T-helper 2 cell treated with Interferon-gamma antibody and Interleukin-4, amounts not matched to agents 5 μg/mL and 100 μg/mL, for 36 hours (primary cell): ENCODE measurements at regions not wholly inside any gene's neighbourhood (a gene's known extent, or its start where the extent isn't known, plus 50 kb on each side); places are given as distances from the start of the nearest gene placed in this dataset.

ENCODE experiments used
- DNase-seq: peaks from one replicate; pipeline ENCODE4 v3.0.0; 2021; ENCODE audit warnings: low spot score
- H3K27ac Mint-ChIP-seq: one replicate; pipeline ENCODE4 v1.8.0; 2021; ENCODE audit warnings: mild to moderate bottlenecking, mixed read lengths
- H3K27me3 Mint-ChIP-seq: one replicate; pipeline ENCODE4 v1.8.0; 2021; ENCODE audit warnings: low read depth, mixed read lengths
- H3K36me3 Mint-ChIP-seq: one replicate; pipeline ENCODE4 v1.8.0; 2021; ENCODE audit warnings: low read depth, mixed read lengths
- H3K4me1 Mint-ChIP-seq: one replicate; pipeline ENCODE4 v1.8.0; 2021; ENCODE audit warnings: low read depth, mixed read lengths
- H3K4me3 Mint-ChIP-seq: one replicate; pipeline ENCODE4 v1.8.0; 2022; ENCODE audit warnings: mild to moderate bottlenecking, moderate library complexity, mixed read lengths
- H3K9me3 Mint-ChIP-seq: one replicate; pipeline ENCODE4 v1.8.0; 2021; ENCODE audit warnings: mixed read lengths

GRCh38 chr14:101024686-101025085 is 121.2 kb upstream of the RTL1 start:
- no peaks in the 10 kb centered on the region for H3K36me3 Mint-ChIP-seq
- DNase-seq: no peak
- H3K27ac Mint-ChIP-seq: no peak overlapping the region
- H3K4me3 Mint-ChIP-seq: no peak overlapping the region
- no peaks in the 10 kb centered on the region for H3K4me1 Mint-ChIP-seq
- H3K9me3 Mint-ChIP-seq: no peaks in the 10 kb centered on the region
- no peaks in the 10 kb centered on the region for H3K27me3 Mint-ChIP-seq

DNA sequence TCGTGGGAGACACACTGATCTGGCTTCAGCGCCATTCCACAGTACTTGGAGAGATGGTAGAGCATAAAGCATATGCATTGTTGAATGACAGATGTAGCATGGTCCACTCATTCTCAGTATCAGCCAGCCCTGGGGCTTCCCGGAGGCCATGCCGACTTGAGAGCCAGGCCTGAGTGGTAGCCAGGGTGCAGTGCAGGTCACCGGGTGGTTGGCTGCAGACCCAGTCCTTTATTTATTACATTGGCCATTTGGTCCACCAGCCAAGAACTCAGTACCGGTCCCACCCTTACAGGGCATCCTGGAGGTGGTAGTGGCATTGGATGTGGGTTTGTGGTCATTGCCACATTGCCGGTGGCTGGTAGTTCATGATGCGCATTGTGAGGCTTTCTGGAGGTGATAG is 121.6 kb upstream of the RTL1 start:
- Mint-ChIP-seq H3K36me3 (no peaks in the 10 kb centered on the region), H3K4me3 (no peak overlapping the region), H3K27me3 (no peaks in the 10 kb centered on the region), H3K27ac (no peak overlapping the region), H3K9me3 (no peaks in the 10 kb centered on the region), H3K4me1 (no peaks in the 10 kb centered on the region)
- DNase-seq: no peak

- H3K4me3 Mint-ChIP-seq: no peak overlapping the region
- no peaks in the 10 kb centered on the region for H3K9me3 Mint-ChIP-seq
- H3K27me3 Mint-ChIP-seq: no peaks in the 10 kb centered on the region
- no peak overlapping the region for H3K27ac Mint-ChIP-seq
- no peaks in the 10 kb centered on the region for H3K36me3 Mint-ChIP-seq
- H3K4me1 Mint-ChIP-seq: no peaks in the 10 kb centered on the region
- no peak for DNase-seq
Measured at GRCh38 chr14:101025696-101026095, 122.2 kb upstream of the RTL1 start.

DNA sequence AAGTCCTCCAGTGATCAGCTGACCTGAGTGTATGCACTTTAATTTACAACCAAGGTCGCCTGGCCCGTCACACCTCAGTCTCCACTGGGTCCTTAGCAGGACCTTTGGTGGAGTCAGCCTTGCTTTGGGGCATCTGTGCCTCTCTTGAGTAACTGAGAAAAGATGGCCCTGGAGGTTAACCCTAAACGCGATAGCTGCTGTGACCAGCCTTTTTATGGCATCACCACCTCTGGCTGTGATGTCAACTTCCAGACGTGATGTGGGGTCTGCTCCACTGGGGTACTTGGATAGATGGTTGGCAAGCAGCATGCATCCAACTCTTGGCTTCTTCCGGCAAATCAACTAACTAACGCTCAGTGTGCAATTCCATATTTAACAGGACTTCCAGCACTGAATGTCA is 122.8 kb upstream of the RTL1 start:
- Mint-ChIP-seq H3K27ac (no peak overlapping the region), H3K27me3 (no peaks in the 10 kb centered on the region), H3K9me3 (no peaks in the 10 kb centered on the region), H3K4me3 (no peak overlapping the region), H3K36me3 (no peaks in the 10 kb centered on the region), H3K4me1 (no peaks in the 10 kb centered on the region)
- DNase-seq: no peak

- no peak for DNase-seq
- Mint-ChIP-seq H3K27me3 (no peaks in the 10 kb centered on the region), H3K4me1 (no peaks in the 10 kb centered on the region), H3K9me3 (no peaks in the 10 kb centered on the region), H3K4me3 (no peak overlapping the region), H3K27ac (no peak overlapping the region), H3K36me3 (no peaks in the 10 kb centered on the region)
Measured at GRCh38 chr14:101027291-101027690, 123.8 kb upstream of the RTL1 start.

DNA sequence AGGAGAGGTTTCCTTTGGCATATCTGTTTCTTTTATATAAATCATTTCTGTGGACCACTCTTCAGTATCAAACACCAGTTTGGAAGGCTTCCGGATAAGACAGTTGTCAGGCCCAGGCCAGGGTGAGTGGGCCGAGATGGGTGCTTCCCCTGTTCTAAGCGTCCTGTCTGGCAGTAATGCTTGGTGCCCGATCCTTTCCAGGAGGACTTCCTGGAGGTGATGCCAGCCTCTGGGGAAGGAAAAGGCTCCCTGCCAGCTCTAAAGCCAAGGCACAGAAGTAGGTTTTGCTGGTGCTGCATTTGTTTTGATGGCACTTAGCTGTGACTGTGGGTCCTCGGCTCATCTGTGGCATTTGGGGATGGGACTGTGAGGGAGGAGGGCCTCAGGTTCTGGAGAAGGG is 124.4 kb upstream of the RTL1 start:
- DNase-seq: no peak
- Mint-ChIP-seq H3K27ac (no peak overlapping the region), H3K27me3 (no peaks in the 10 kb centered on the region), H3K36me3 (no peaks in the 10 kb centered on the region), H3K4me1 (no peaks in the 10 kb centered on the region), H3K4me3 (no peak overlapping the region), H3K9me3 (no peaks in the 10 kb centered on the region)

DNA sequence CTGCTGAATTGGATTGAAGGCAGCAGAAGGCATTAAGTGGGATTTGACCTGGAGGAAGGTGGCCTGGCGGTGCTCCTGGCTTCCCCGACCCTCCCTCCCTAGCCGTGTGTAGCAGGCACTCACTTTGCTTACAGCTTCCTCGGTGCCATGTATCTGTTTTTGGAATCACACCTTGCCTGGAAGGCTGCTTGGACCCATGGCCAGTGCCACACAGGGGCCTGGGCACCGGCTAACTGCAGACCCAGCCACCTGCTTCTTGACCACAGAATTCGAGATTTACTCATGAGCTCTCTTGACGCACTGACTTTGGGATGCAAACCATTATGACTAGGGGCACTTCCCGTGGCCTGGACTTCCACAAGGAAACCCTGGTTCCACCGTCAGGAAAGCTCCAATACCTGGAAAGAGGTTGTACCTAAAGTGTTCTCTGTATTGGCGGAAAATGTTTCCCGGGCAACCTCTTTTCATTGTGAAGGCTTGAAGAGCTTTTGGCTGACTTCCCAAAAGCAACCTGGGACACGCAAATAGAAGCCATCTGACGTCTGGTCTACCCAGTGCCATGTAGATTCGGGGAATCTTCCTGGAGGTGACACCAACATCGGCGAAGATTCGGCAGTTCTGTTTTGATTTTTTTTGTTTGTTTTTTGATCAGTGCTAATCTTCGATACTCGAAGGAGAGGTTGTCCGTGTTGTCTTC is 125.6 kb upstream of the RTL1 start:
- H3K4me3 Mint-ChIP-seq: no peak overlapping the region
- DNase-seq: no peak
- H3K9me3 Mint-ChIP-seq: no peaks in the 10 kb centered on the region
- no peaks in the 10 kb centered on the region for H3K36me3 Mint-ChIP-seq
- H3K27me3 Mint-ChIP-seq: no peaks in the 10 kb centered on the region
- H3K4me1 Mint-ChIP-seq: no peaks in the 10 kb centered on the region
- no peak overlapping the region for H3K27ac Mint-ChIP-seq

GRCh38 chr14:101029668-101030290 is 126.3 kb upstream of the RTL1 start:
- no peak overlapping the region for H3K4me3 Mint-ChIP-seq
- no peaks in the 10 kb centered on the region for H3K4me1 Mint-ChIP-seq
- no peaks in the 10 kb centered on the region for H3K36me3 Mint-ChIP-seq
- H3K9me3 Mint-ChIP-seq: no peaks in the 10 kb centered on the region
- no peak overlapping the region for H3K27ac Mint-ChIP-seq
- no peak for DNase-seq
- no peaks in the 10 kb centered on the region for H3K27me3 Mint-ChIP-seq

GRCh38 chr14:101030586-101030985 is 127.1 kb upstream of the RTL1 start:
- H3K36me3 Mint-ChIP-seq: no peaks in the 10 kb centered on the region
- DNase-seq: no peak
- no peaks in the 10 kb centered on the region for H3K27me3 Mint-ChIP-seq
- no peaks in the 10 kb centered on the region for H3K4me1 Mint-ChIP-seq
- no peak overlapping the region for H3K4me3 Mint-ChIP-seq
- H3K9me3 Mint-ChIP-seq: no peaks in the 10 kb centered on the region
- H3K27ac Mint-ChIP-seq: no peak overlapping the region

DNA sequence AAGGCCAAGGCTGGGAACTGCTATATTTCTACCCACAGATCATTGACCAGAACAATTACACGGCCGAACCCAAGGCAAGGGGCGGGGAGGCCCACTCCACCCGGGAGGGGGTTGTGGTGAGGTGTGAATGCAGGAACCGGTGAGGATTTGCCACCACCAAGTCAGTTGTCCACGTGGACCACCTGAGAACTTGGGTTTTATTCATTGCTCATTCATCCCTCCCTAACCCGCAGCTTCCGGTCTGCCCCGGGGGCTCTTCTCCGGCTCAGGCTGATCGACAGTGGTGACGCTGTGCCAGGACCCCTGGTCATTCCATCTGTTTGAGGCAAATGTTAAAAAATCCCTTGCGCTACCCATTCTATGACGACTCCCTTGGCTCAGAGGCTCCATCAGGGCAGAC is 127.7 kb upstream of the RTL1 start:
- no peaks in the 10 kb centered on the region for H3K4me1 Mint-ChIP-seq
- H3K36me3 Mint-ChIP-seq: no peaks in the 10 kb centered on the region
- no peaks in the 10 kb centered on the region for H3K27me3 Mint-ChIP-seq
- no peak overlapping the region for H3K4me3 Mint-ChIP-seq
- H3K9me3 Mint-ChIP-seq: no peaks in the 10 kb centered on the region
- H3K27ac Mint-ChIP-seq: no peak overlapping the region
- no peak for DNase-seq

- no peak overlapping the region for H3K27ac Mint-ChIP-seq
- no peak for DNase-seq
- no peaks in the 10 kb centered on the region for H3K9me3 Mint-ChIP-seq
- no peaks in the 10 kb centered on the region for H3K27me3 Mint-ChIP-seq
- H3K36me3 Mint-ChIP-seq: no peaks in the 10 kb centered on the region
- no peaks in the 10 kb centered on the region for H3K4me1 Mint-ChIP-seq
- no peak overlapping the region for H3K4me3 Mint-ChIP-seq
Measured at GRCh38 chr14:101031721-101032120, 128.2 kb upstream of the RTL1 start.

GRCh38 chr14:101032433-101032832 is 128.9 kb upstream of the RTL1 start:
- Mint-ChIP-seq H3K4me3 (no peak overlapping the region), H3K27ac (no peak overlapping the region), H3K9me3 (no peaks in the 10 kb centered on the region), H3K27me3 (no peaks in the 10 kb centered on the region), H3K36me3 (no peaks in the 10 kb centered on the region), H3K4me1 (no peaks in the 10 kb centered on the region)
- no peak for DNase-seq

DNA sequence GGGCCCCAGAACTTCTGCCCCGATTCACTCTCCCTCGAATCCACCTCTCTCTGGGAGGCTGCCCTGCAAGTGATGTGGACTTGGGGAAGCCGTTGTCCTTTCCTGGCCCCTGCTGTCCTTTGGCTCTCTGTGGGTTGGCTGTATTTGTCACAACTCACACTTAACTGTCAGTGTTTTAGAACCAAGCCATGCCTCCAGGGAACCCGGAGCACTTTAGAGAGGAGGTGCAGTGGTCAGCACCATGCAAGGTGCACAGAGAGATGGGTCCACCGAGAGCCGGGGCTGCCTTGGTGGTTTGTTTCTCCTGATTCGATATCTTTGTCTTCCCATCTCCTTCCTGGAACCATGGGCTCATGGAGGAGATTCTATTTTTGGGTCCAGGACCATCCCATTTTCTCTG is 129.5 kb upstream of the RTL1 start:
- Mint-ChIP-seq H3K9me3 (no peaks in the 10 kb centered on the region), H3K36me3 (no peaks in the 10 kb centered on the region), H3K27ac (no peak overlapping the region), H3K4me3 (no peak overlapping the region), H3K27me3 (no peaks in the 10 kb centered on the region), H3K4me1 (no peaks in the 10 kb centered on the region)
- no peak for DNase-seq

DNA sequence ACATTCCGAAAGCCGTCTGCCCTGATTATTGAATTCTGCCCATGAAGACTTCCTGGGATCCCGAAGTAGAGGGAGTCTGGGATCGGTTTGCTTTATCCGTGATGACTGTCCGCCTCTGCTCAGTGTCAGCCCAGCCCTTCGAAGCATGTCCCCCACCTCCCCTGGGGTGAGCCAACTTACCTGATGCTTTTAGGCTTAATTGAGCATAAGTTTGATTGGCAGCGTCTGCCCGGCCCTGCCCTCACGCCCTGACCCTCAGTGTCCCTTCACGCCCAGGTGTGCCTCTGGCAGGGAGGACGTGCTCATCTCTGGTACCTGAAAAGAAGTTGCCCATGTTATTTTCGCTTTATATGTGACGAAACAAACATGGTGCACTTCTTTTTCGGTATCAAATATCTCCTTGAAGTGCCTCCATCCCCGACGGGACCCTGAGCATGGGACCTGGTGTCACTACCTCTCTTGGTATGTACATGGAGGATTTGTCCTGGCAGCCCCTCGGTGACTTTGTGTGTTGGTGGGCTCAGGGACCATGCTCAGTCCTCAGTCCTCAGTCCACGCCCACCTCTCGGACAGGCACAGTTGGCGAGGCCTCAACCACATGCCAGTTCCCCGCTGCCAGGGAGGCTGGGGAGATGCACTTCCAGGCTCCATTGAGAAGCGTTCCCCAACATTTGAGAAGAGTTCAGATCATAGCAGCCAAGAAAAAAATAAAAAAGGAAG is 130.1 kb upstream of the RTL1 start:
- Mint-ChIP-seq H3K9me3 (no peaks in the 10 kb centered on the region), H3K4me3 (no peak overlapping the region), H3K27ac (no peak overlapping the region), H3K4me1 (no peaks in the 10 kb centered on the region), H3K27me3 (no peaks in the 10 kb centered on the region), H3K36me3 (no peaks in the 10 kb centered on the region)
- DNase-seq: no peak
